B cell (primary cell): ENCODE measurements at regions not wholly inside any gene's neighbourhood (a gene's known extent, or its start where the extent isn't known, plus 50 kb on each side); places are given as distances from the start of the nearest gene placed in this dataset.

Source experiments
- ATAC-seq: fragments of 200-7000 bp; cut with Tn5 transposase; one replicate; pipeline ENCODE4 v1.10.0; 2021; ENCODE audit warnings: low read depth, mild to moderate bottlenecking, moderate number of reproducible peaks, moderate library complexity
- CTCF ChIA-PET: fragments of 350-600 bp; sonication (Branson Sonifier 250); formaldehyde crosslinking; loops from one replicate; lab custom pipeline; 2021; ENCODE audit warnings: antibody characterized with exemption, inconsistent platforms; lab: Charles Lee
- POLR2A ChIA-PET: fragments of 350-600 bp; sonication (Branson Sonifier 250); formaldehyde crosslinking; loops from one replicate; lab custom pipeline; 2021; ENCODE audit warnings: antibody characterized with exemption; lab: Charles Lee
- DNase-seq: peaks from one replicate; pipeline ENCODE4 v3.0.0; 2013
- H2AFZ ChIP-seq: 2 replicates; pipeline ENCODE4 v1.6.1; 2012; ENCODE audit warnings: mild to moderate bottlenecking, low read depth, low read length; ENCODE audit not compliant: insufficient read depth, poor library complexity, severe bottlenecking
- H3K27ac ChIP-seq, 2 donors: 1 replicate in 1 of 2; 2 replicates in 1 of 2; pipeline ENCODE4 v1.5.1; 2012 to 2013; ENCODE audit warnings: low read length in 2 of 2, mild to moderate bottlenecking in 2 of 2, moderate library complexity in 1 of 2
- H3K27me3 ChIP-seq, 4 experiments: fragments of 200-600 bp in 1 of 4; sonication (generic) in 1 of 4; replicated peaks in 1 of 4; 1 replicate in 2 of 4; 2 replicates in 2 of 4; pipeline versions ENCODE4 v1.6.1 to v1.7.0; 2013 to 2016; ENCODE audit warnings: low read length in 3 of 4, mild to moderate bottlenecking in 2 of 4, mixed read lengths in 1 of 4, moderate library complexity in 1 of 4; ENCODE audit not compliant: insufficient read depth in 4 of 4, control insufficient read depth in 3 of 4; ENCODE audit errors: control extremely low read depth in 1 of 4
- H3K36me3 ChIP-seq, 2 experiments: replicated peaks in 1 of 2; 1 replicate in 1 of 2; 2 replicates in 1 of 2; pipeline versions ENCODE4 v1.6.1 to v1.7.1; 2013; ENCODE audit warnings: low read length in 1 of 2; ENCODE audit not compliant: insufficient read depth in 2 of 2, control insufficient read depth in 1 of 2; ENCODE audit errors: control extremely low read depth in 1 of 2, extremely low read depth in 1 of 2
- H3K4me1 ChIP-seq, 2 donors: fragments of 200-600 bp in 1 of 2; sonication (generic) in 1 of 2; 1 replicate in 1 of 2; 2 replicates in 1 of 2; pipeline versions ENCODE4 v1.5.1 to v1.6.1; 2013 to 2017; ENCODE audit warnings: low read length in 2 of 2; ENCODE audit not compliant: control insufficient read depth in 2 of 2, insufficient read depth in 2 of 2
- H3K4me2 ChIP-seq: replicated peaks from 2 replicates; pipeline ENCODE3; 2012; ENCODE audit warnings: mild to moderate bottlenecking, low read depth, low read length; ENCODE audit not compliant: poor library complexity, severe bottlenecking
- H3K4me3 ChIP-seq, 5 experiments: fragments of 200-600 bp in 1 of 5; sonication (generic) in 1 of 5; 1 replicate in 3 of 5; 2 replicates in 2 of 5; pipeline versions ENCODE4 v1.5.1 to v1.7.0; 2011 to 2016; ENCODE audit warnings: low read length in 4 of 5, mild to moderate bottlenecking in 4 of 5, low read depth in 2 of 5, control low read depth in 1 of 5, moderate library complexity in 1 of 5; ENCODE audit not compliant: insufficient read depth in 1 of 5; ENCODE audit errors: control extremely low read depth in 1 of 5, extremely low read depth in 1 of 5
- H3K79me2 ChIP-seq: fragments of 200-600 bp; sonication (generic); one replicate; pipeline ENCODE4 v1.6.0; 2016; ENCODE audit warnings: low read length; ENCODE audit not compliant: control insufficient read depth, insufficient read depth
- H3K9ac ChIP-seq: fragments of 200-600 bp; sonication (generic); 2 replicates; pipeline ENCODE4 v1.6.1; 2017; ENCODE audit warnings: mild to moderate bottlenecking, low read length, moderate library complexity
- H3K9me3 ChIP-seq, 3 donors: one replicate each; pipeline versions ENCODE4 v1.6.1 to v1.7.1; 2013; ENCODE audit warnings: low read length in 2 of 3; ENCODE audit not compliant: control insufficient read depth in 2 of 3, insufficient read depth in 1 of 3; ENCODE audit errors: control extremely low read depth in 1 of 3
- H4K20me1 ChIP-seq: 2 replicates; pipeline ENCODE4 v1.6.0; 2012; ENCODE audit warnings: mild to moderate bottlenecking, low read length; ENCODE audit not compliant: insufficient read depth, control insufficient read depth, poor library complexity, severe bottlenecking
- H3K27ac Mint-ChIP-seq: one replicate; pipeline ENCODE4 v1.8.0; 2021; ENCODE audit warnings: mixed read lengths
- H3K27me3 Mint-ChIP-seq: one replicate; pipeline ENCODE4 v1.8.0; 2021; ENCODE audit warnings: mixed read lengths
- H3K4me1 Mint-ChIP-seq: one replicate; pipeline ENCODE4 v1.8.0; 2021; ENCODE audit warnings: mixed read lengths
- H3K4me3 Mint-ChIP-seq: one replicate; pipeline ENCODE4 v1.8.0; 2021; ENCODE audit warnings: mixed read lengths
- H3K9me3 Mint-ChIP-seq: one replicate; pipeline ENCODE4 v1.8.0; 2022; ENCODE audit warnings: mixed read lengths; ENCODE audit not compliant: insufficient read depth
- EZH2 ChIP-seq: IDR thresholded peaks from 2 replicates; pipeline ENCODE4 v1.6.1; 2012; ENCODE audit warnings: borderline replicate concordance, low read depth, mild to moderate bottlenecking, moderate library complexity, low read length; ENCODE audit not compliant: insufficient read depth, poor library complexity, severe bottlenecking
- WGBS: methylation state at CpG from one replicate; pipeline ENCODE4 v1.1.5; 2013; ENCODE audit warnings: missing lambda C conversion rate; ENCODE audit not compliant: insufficient coverage; 5-methylcytosine and 5-hydroxymethylcytosine counted together
- intact Hi-C: fragments of 100-400 bp; cut with micrococcal nuclease; formaldehyde crosslinking; loops from one replicate; pipeline ENCODE4 v1.10.0; 2022
- TF ChIP-seq, protein P1 (sequence below): fragments of 200-600 bp; IDR thresholded peaks from one replicate; pipeline ENCODE4 v1.8.0; 2022; ENCODE audit warnings: antibody characterized with exemption, mild to moderate bottlenecking

DNA sequence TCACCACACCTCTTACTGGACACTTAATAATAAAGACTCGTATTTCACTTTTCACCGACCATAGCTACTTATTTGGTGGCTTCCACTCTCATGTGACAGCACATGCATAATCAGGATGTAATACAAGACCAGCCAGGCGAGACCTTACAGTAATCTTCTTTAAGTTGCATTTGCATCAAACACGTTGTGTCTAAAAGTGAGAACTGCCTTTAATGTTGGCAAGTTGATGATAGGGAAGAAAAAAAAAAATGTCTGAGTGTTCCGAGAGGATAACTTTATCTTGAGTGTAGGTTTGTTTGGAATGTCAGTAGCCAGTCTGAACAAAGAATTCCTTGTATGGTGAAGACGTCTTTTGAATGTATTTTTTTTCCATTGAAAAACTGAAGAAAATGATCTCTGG, 440.4 kb downstream of the ADAMTS20 start:
- intact Hi-C loops, result no loop called here
- ChIA-PET POLR2A (no interaction called here), CTCF (no interaction called here)
- H4K20me1 ChIP-seq, result no peaks in the 10 kb centered on the region
- H3K4me1 ChIP-seq, result peaks cover 0 to 2% of the 10 kb centered on the region in 2 donors
- WGBS, result 75% methylated on average over 2 of the region's 6 CpGs
- H3K4me3 ChIP-seq, result no peak overlapping the region
- H3K4me3 Mint-ChIP-seq, result no peak overlapping the region
- TF ChIP-seq, protein P1, sequence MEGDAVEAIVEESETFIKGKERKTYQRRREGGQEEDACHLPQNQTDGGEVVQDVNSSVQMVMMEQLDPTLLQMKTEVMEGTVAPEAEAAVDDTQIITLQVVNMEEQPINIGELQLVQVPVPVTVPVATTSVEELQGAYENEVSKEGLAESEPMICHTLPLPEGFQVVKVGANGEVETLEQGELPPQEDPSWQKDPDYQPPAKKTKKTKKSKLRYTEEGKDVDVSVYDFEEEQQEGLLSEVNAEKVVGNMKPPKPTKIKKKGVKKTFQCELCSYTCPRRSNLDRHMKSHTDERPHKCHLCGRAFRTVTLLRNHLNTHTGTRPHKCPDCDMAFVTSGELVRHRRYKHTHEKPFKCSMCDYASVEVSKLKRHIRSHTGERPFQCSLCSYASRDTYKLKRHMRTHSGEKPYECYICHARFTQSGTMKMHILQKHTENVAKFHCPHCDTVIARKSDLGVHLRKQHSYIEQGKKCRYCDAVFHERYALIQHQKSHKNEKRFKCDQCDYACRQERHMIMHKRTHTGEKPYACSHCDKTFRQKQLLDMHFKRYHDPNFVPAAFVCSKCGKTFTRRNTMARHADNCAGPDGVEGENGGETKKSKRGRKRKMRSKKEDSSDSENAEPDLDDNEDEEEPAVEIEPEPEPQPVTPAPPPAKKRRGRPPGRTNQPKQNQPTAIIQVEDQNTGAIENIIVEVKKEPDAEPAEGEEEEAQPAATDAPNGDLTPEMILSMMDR, result no peak
- no peak for TF ChIP-seq EZH2
- H3K79me2 ChIP-seq, result no peaks in the 10 kb centered on the region
- no peaks in the 10 kb centered on the region for H3K9me3 Mint-ChIP-seq
- H3K27ac ChIP-seq, result no peak overlapping the region
- DNase-seq, result no peak
- H3K4me2 ChIP-seq, result no peak overlapping the region
- no peaks in the 10 kb centered on the region for H3K27me3 Mint-ChIP-seq
- H3K36me3 ChIP-seq, result no peaks in the 10 kb centered on the region
- H3K9ac ChIP-seq, result no peak overlapping the region
- H3K4me1 Mint-ChIP-seq, result peaks cover 3% of the 10 kb centered on the region
- no peak for ATAC-seq
- no peak overlapping the region for H2AFZ ChIP-seq
- no peaks in the 10 kb centered on the region for H3K9me3 ChIP-seq
- H3K27ac Mint-ChIP-seq, result no peak overlapping the region
- H3K27me3 ChIP-seq, result no peaks in the 10 kb centered on the region

DNA sequence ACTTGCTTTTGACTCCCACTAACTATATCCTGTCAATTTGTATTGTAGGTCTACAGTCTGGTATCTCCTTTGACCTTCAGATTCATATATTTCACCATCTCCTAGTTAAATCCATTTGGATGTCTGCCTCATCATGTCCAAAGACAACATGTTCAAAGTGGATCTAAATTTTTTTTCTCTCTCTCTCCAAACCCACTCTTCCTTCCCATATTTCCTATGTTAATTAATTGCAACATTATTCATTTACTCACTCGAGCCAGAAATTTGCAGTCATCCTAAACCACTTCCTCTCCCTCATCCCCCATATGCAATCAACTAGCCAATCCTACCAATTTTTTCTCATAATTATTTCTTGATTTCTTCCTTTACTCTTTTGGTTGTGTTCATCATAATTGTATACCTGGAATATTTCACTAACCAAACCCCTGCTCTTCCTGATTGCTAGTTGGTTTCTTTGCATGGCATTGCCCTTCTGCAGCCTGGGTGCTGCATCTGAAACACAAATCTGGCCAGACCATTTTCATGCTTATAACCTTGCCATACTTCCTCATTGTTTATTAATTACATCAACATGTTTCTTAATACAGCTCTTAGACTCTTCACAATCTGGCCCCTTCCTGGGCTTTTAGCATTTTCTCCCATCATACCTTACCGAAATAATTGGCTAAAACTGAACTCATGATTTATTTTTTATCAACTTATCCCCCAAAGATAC, 442.2 kb downstream of the ADAMTS20 start:
- DNase-seq (no peak), ATAC-seq (no peak)
- Histone ChIP-seq H2AFZ (no peak overlapping the region), H3K27me3 (no peaks in the 10 kb centered on the region), H3K9me3 (no peaks in the 10 kb centered on the region), H3K79me2 (no peaks in the 10 kb centered on the region), H3K4me1 (peaks cover 0 to 2% of the 10 kb centered on the region in 2 donors), H3K9ac (no peak overlapping the region), H3K4me2 (no peak overlapping the region), H3K36me3 (no peaks in the 10 kb centered on the region), H4K20me1 (no peaks in the 10 kb centered on the region), H3K27ac (no peak overlapping the region), H3K4me3 (no peak overlapping the region)
- ChIA-PET POLR2A (no interaction called here), CTCF (no interaction called here)
- no peak overlapping the region for H3K27ac Mint-ChIP-seq
- no peaks in the 10 kb centered on the region for H3K9me3 Mint-ChIP-seq
- H3K27me3 Mint-ChIP-seq, result no peaks in the 10 kb centered on the region
- intact Hi-C loops, result no loop called here
- WGBS, result 58% methylated on average over 2 of the region's 2 CpGs
- no peak overlapping the region for H3K4me3 Mint-ChIP-seq
- H3K4me1 Mint-ChIP-seq, result peaks cover 3% of the 10 kb centered on the region
- TF ChIP-seq, protein P1, result no peak
- no peak for TF ChIP-seq EZH2
